ENCODE measurements at regions not wholly inside any gene's neighbourhood (a gene's known extent, or its start where the extent isn't known, plus 50 kb on each side); places are given as distances from the start of the nearest gene placed in this dataset.

GRCh38 chr3:140777631-140778233, 99.9 kb downstream of the TRIM42 start:
- TF ChIP-seq CTCF (IDR thresholded peaks at IDR 0.05; ENCODE audit: borderline replicate concordance, extremely low read depth, low read length, poor library complexity, severe bottlenecking) (no peak), EZH2 (IDR thresholded peaks at IDR 0.05; ENCODE audit: borderline replicate concordance, low read depth, low read length, severe bottlenecking) (no peak)

Data from DND-41 (cell line).